Progenitor cell of endocrine pancreas (in vitro differentiated cells): ENCODE measurements at regions not wholly inside any gene's neighbourhood (a gene's known extent, or its start where the extent isn't known, plus 50 kb on each side); places are given as distances from the start of the nearest gene placed in this dataset.

Experiments
- DNase-seq: peaks from one replicate; pipeline ENCODE4 v3.0.0; 2021; ENCODE audit warnings: low spot score; ENCODE audit not compliant: unreplicated experiment
- H3K27ac Mint-ChIP-seq: 2 replicates; pipeline ENCODE4 v1.8.0; 2021; ENCODE audit warnings: mild to moderate bottlenecking, moderate library complexity, mixed read lengths
- H3K27me3 Mint-ChIP-seq: 2 replicates; pipeline ENCODE4 v1.8.0; 2021; ENCODE audit warnings: mixed read lengths
- H3K36me3 Mint-ChIP-seq: 2 replicates; pipeline ENCODE4 v1.8.0; 2022; ENCODE audit warnings: mixed read lengths; ENCODE audit not compliant: insufficient read depth
- H3K4me1 Mint-ChIP-seq: 2 replicates; pipeline ENCODE4 v1.8.0; 2021; ENCODE audit warnings: low read depth, mixed read lengths
- H3K4me3 Mint-ChIP-seq: 2 replicates; pipeline ENCODE4 v1.8.0; 2021; ENCODE audit warnings: low read depth, mild to moderate bottlenecking, moderate library complexity, mixed read lengths
- H3K9me3 Mint-ChIP-seq: 2 replicates; pipeline ENCODE4 v1.8.0; 2021; ENCODE audit warnings: low read depth, mixed read lengths
- TF ChIP-seq, protein P1 (sequence below): fragments of 200-600 bp; sonication (generic); IDR thresholded peaks from one replicate; pipeline ENCODE4 v1.5.0; 2021; ENCODE audit warnings: antibody characterized with exemption, mild to moderate bottlenecking; ENCODE audit not compliant: unreplicated experiment

DNA sequence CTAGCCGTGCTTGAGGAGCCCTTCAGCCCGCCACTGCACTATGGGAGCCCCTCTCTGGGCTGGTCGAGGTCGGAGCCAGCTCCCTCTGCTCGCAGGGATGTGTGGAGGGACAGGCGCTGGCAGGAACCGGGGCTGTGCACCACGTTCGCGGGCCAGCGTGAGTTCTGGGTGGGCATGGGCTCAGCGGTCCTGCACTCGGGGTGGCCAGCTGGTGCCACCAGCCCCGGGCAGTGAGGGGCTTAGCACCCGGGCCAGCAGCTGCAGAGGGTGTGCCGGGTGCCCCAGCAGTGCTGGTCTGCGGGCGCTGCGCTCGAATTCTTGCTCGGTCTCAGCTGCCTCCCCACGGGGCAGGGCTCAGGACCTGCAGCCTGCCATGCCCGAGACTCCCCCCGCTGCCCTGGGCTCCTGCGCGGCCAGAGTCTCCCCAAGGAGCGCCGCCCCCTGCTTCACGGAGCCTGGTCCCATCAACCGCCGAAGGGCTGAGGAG lies 90.8 kb upstream of the NRG3 start:
- H3K9me3 Mint-ChIP-seq: peaks cover 11% of the 10 kb centered on the region
- DNase-seq: no peak
- H3K4me1 Mint-ChIP-seq: peaks cover 19% of the 10 kb centered on the region
- H3K36me3 Mint-ChIP-seq: peaks cover 1% of the 10 kb centered on the region
- no peaks in the 10 kb centered on the region for H3K27me3 Mint-ChIP-seq
- TF ChIP-seq, protein P1, sequence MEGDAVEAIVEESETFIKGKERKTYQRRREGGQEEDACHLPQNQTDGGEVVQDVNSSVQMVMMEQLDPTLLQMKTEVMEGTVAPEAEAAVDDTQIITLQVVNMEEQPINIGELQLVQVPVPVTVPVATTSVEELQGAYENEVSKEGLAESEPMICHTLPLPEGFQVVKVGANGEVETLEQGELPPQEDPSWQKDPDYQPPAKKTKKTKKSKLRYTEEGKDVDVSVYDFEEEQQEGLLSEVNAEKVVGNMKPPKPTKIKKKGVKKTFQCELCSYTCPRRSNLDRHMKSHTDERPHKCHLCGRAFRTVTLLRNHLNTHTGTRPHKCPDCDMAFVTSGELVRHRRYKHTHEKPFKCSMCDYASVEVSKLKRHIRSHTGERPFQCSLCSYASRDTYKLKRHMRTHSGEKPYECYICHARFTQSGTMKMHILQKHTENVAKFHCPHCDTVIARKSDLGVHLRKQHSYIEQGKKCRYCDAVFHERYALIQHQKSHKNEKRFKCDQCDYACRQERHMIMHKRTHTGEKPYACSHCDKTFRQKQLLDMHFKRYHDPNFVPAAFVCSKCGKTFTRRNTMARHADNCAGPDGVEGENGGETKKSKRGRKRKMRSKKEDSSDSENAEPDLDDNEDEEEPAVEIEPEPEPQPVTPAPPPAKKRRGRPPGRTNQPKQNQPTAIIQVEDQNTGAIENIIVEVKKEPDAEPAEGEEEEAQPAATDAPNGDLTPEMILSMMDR: no peak
- H3K27ac Mint-ChIP-seq: no peak overlapping the region
- H3K4me3 Mint-ChIP-seq: no peak overlapping the region

DNA sequence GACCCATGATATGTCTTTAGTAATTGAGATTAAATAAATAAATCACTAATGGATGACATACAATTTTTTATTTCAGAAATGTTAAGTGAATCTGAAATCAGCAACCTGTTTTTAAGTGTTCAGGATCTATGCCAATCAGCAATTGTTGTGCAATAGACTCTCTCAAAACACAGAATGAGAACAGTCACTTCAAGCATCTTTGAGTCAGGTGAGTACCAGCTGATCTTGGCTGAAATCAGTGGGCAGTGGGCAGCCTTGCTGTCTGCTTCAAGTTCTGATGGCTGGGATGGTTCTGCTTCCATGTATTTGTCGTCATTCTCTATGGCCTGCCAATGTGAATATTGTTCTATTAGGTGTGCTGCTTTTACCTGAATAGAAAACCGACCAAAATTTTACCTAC lies 82.3 kb upstream of the NRG3 start:
- no peaks in the 10 kb centered on the region for H3K27me3 Mint-ChIP-seq
- no peak overlapping the region for H3K27ac Mint-ChIP-seq
- no peak overlapping the region for H3K4me3 Mint-ChIP-seq
- TF ChIP-seq, protein P1: no peak
- H3K9me3 Mint-ChIP-seq: no peaks in the 10 kb centered on the region
- H3K36me3 Mint-ChIP-seq: no peaks in the 10 kb centered on the region
- no peak for DNase-seq
- peaks cover 30% of the 10 kb centered on the region for H3K4me1 Mint-ChIP-seq

DNA sequence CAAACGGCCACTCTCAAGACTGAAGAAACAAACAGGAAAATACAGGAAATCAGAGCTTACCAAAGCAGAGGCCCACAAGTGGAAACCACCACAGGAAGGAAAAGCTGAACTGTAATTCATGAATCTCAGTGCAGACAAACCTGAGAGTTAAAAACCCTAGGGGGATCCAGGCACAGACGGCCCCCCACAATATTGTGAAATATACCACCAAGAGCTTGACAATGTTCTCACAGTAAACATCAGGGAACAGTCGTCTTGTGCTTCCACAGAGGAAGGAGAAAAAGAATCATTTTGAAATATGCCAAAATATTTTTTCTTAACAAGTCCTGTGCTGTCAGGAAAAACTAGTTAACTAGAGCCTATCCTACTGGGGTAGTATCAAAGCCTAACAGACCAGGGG lies 68.2 kb upstream of the NRG3 start:
- no peak for DNase-seq
- peaks cover 31% of the 10 kb centered on the region for H3K9me3 Mint-ChIP-seq
- H3K4me3 Mint-ChIP-seq: no peak overlapping the region
- H3K27me3 Mint-ChIP-seq: no peaks in the 10 kb centered on the region
- no peak overlapping the region for H3K27ac Mint-ChIP-seq
- TF ChIP-seq, protein P1: no peak
- peaks cover 1% of the 10 kb centered on the region for H3K36me3 Mint-ChIP-seq
- H3K4me1 Mint-ChIP-seq: no peaks in the 10 kb centered on the region

DNA sequence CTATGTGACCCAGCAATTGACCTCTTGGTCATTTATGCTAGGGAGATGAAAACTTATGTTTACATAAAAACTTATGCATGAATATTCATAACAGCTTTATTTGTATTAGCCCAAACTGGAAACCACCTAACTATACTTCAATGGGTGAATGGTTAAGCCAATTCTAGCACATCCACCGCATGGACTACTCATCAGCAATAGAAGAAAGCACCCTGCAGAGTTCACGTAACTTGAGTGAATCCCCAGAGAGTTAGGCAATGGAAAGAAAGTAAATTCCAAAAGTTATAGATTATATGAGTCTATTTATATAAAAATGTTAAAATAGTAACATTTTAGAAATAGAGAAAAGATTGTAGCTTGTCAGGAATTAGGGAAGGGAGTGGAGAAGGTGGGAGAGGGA lies 60.2 kb upstream of the NRG3 start:
- DNase-seq: no peak
- Mint-ChIP-seq H3K9me3 (peaks cover 21% of the 10 kb centered on the region), H3K36me3 (peaks cover 1% of the 10 kb centered on the region), H3K4me3 (no peak overlapping the region), H3K27ac (no peak overlapping the region), H3K4me1 (no peaks in the 10 kb centered on the region), H3K27me3 (no peaks in the 10 kb centered on the region)
- TF ChIP-seq, protein P1: no peak

DNA sequence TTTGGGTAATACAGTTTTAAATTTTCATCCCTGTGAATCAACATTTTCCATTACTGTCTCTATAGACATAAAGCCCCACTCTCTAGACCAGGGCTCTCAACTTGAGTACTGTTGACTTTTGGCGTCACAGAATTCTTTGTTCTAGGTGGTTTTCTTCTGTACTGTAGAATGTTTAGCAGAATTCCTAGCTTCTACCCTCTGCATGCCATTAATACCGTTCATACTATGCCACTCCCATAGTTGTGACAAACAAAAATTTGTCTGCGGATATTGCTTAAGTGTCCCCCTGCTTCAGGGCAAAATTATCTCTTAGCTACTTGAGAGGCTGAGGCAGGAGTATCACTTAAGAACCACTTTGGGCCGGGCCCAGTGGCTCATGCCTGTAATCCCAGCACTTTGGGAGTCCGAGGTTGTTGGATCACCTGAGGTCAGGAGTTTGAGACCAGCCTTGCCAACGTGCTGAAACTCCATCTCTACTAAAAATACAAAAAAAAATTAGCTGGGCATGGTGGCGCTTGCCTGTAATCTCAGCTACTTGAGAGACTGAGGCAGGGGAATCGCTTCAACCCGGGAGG lies 57.3 kb upstream of the NRG3 start:
- no peak for DNase-seq
- no peak overlapping the region for H3K27ac Mint-ChIP-seq
- no peaks in the 10 kb centered on the region for H3K36me3 Mint-ChIP-seq
- no peaks in the 10 kb centered on the region for H3K27me3 Mint-ChIP-seq
- peaks cover 7% of the 10 kb centered on the region for H3K9me3 Mint-ChIP-seq
- no peaks in the 10 kb centered on the region for H3K4me1 Mint-ChIP-seq
- TF ChIP-seq, protein P1: no peak
- no peak overlapping the region for H3K4me3 Mint-ChIP-seq
